Keratinocyte (primary cell): ENCODE measurements at regions not wholly inside any gene's neighbourhood (a gene's known extent, or its start where the extent isn't known, plus 50 kb on each side); places are given as distances from the start of the nearest gene placed in this dataset.

Experiments used
- DNase-seq: peaks from one replicate; pipeline ENCODE4 v3.0.0-alpha.2; 2011; ENCODE audit warnings: low read depth, missing footprints, low spot score
- FAIRE-seq: peaks from 2 replicates; lab custom pipeline; 2011; peaks lifted over from hg19 to GRCh38; lab: Jason Lieb, UNC
- H2AFZ ChIP-seq: 2 replicates; pipeline ENCODE4 v1.6.0; 2012; ENCODE audit warnings: low read length, control low read depth, inconsistent platforms; ENCODE audit not compliant: control insufficient read depth
- H3K27ac ChIP-seq: 2 replicates; pipeline ENCODE4 v1.5.1; 2011; ENCODE audit warnings: low read length; ENCODE audit not compliant: control insufficient read depth, insufficient read depth
- H3K27me3 ChIP-seq: 3 replicates; pipeline ENCODE4 v1.6.0; 2011; ENCODE audit warnings: low read length; ENCODE audit not compliant: control insufficient read depth, insufficient read depth; ENCODE audit errors: extremely low read depth
- H3K36me3 ChIP-seq, 2 experiments: 2 replicates in 1 of 2; 3 replicates in 1 of 2; pipeline ENCODE4 v1.5.1; 2011; ENCODE audit warnings: low read length in 2 of 2, mild to moderate bottlenecking in 1 of 2; ENCODE audit not compliant: control insufficient read depth in 2 of 2, insufficient read depth in 2 of 2; ENCODE audit errors: extremely low read depth in 1 of 2
- H3K4me1 ChIP-seq: 3 replicates; pipeline ENCODE4 v1.5.1; 2011; ENCODE audit warnings: low read length; ENCODE audit not compliant: control insufficient read depth, insufficient read depth; ENCODE audit errors: extremely low read depth
- H3K4me2 ChIP-seq: 3 replicates; pipeline ENCODE4 v1.6.0; 2011; ENCODE audit warnings: low read depth, low read length; ENCODE audit not compliant: control insufficient read depth, insufficient read depth; ENCODE audit errors: extremely low read depth
- H3K4me3 ChIP-seq, 3 experiments: fragments of 200-600 bp in 1 of 3; sonication (generic) in 1 of 3; 2 replicates in 2 of 3; 3 replicates in 1 of 3; pipeline ENCODE4 v1.5.1; 2011 to 2016; ENCODE audit warnings: low read length in 3 of 3, mild to moderate bottlenecking in 3 of 3, control low read depth in 2 of 3, inconsistent platforms in 1 of 3, low read depth in 1 of 3, mixed read lengths in 1 of 3, mixed run types in 1 of 3, moderate library complexity in 1 of 3; ENCODE audit not compliant: control insufficient read depth in 2 of 3, insufficient read depth in 2 of 3; ENCODE audit errors: extremely low read depth in 1 of 3
- H3K79me2 ChIP-seq: 2 replicates; pipeline ENCODE4 v1.6.0; 2012; ENCODE audit warnings: low read length; ENCODE audit not compliant: control insufficient read depth, insufficient read depth
- H3K9ac ChIP-seq: 3 replicates; pipeline ENCODE4 v1.6.0; 2011; ENCODE audit warnings: low read length; ENCODE audit not compliant: control insufficient read depth, insufficient read depth; ENCODE audit errors: extremely low read depth
- H3K9me1 ChIP-seq: 3 replicates; pipeline ENCODE4 v1.6.0; 2011; ENCODE audit warnings: low read length; ENCODE audit not compliant: control insufficient read depth, insufficient read depth; ENCODE audit errors: extremely low read depth
- H3K9me3 ChIP-seq: 2 replicates; pipeline ENCODE4 v1.5.1; 2012; ENCODE audit warnings: low read depth, low read length; ENCODE audit not compliant: control insufficient read depth
- H4K20me1 ChIP-seq: 3 replicates; pipeline ENCODE4 v1.6.0; 2011; ENCODE audit warnings: low read length; ENCODE audit not compliant: control insufficient read depth, insufficient read depth; ENCODE audit errors: extremely low read depth
- EZH2 ChIP-seq: IDR thresholded peaks from one replicate; pipeline ENCODE4 v1.6.1; 2012; ENCODE audit warnings: inconsistent platforms, mild to moderate bottlenecking, low read length, moderate library complexity
- dilution Hi-C: fragments of 300-500 bp; cut with MboI; formaldehyde crosslinking; loops from one replicate; pipeline ENCODE4 v1.7.0; 2020; ENCODE audit warnings: low sequenced_read_pairs; ENCODE audit not compliant: extremely low pct_ligation_motif_present
- TF ChIP-seq, protein P1 (sequence below), 3 experiments: IDR thresholded peaks in 1 of 3; conservative IDR thresholded peaks in 1 of 3; optimal IDR thresholded peaks in 1 of 3; 2 replicates in 2 of 3; 3 replicates in 1 of 3; pipeline versions ENCODE3 to v1.5.1; 2011; ENCODE audit warnings: low read length in 3 of 3, mild to moderate bottlenecking in 3 of 3, moderate library complexity in 2 of 3, control low read depth in 1 of 3, inconsistent platforms in 1 of 3; ENCODE audit not compliant: insufficient read depth in 2 of 3; ENCODE audit errors: extremely low read depth in 1 of 3

DNA sequence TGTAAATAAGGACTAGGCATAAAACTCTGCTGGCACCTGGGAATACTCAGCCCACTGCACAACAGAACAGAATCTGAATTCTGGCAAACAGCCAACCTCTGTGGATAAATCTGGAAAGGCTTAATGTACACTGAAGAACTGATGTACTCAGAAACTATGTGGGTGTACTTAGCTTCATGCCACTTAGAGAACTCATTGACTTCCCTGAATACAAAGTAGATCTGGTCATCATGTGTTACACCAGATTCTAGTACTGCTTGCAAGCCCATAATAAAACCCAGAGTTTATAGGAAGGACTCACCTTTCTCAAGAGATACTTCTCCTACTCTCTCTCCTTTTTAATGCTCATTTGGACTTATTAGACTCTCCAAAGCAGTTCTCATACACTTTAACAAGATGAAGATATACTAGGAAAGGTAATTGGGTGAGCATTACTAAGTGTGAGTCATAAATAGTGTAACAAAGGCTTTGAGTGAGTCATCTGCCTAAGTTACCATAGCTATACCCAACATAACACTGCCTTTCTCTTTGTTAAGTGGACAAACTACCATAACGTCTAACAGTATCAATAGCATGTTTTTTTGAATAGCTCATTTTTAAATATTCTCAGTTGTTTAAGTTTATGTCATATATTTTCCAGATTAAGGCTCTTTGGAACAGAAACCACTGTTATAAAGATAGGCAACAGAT lies 309.1 kb downstream of the MDFIC start:
- TF ChIP-seq, protein P1, sequence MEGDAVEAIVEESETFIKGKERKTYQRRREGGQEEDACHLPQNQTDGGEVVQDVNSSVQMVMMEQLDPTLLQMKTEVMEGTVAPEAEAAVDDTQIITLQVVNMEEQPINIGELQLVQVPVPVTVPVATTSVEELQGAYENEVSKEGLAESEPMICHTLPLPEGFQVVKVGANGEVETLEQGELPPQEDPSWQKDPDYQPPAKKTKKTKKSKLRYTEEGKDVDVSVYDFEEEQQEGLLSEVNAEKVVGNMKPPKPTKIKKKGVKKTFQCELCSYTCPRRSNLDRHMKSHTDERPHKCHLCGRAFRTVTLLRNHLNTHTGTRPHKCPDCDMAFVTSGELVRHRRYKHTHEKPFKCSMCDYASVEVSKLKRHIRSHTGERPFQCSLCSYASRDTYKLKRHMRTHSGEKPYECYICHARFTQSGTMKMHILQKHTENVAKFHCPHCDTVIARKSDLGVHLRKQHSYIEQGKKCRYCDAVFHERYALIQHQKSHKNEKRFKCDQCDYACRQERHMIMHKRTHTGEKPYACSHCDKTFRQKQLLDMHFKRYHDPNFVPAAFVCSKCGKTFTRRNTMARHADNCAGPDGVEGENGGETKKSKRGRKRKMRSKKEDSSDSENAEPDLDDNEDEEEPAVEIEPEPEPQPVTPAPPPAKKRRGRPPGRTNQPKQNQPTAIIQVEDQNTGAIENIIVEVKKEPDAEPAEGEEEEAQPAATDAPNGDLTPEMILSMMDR (optimal IDR thresholded peaks at IDR 0.05 in 1 of 3, IDR thresholded peaks at IDR 0.05 in 1 of 3, conservative IDR thresholded peaks at IDR 0.05 in 1 of 3; ENCODE audit: extremely low read depth in 1 of 3, insufficient read depth in 2 of 3, low read length in 3 of 3): no peak
- TF ChIP-seq EZH2: no peak
- peak overlapping the region in 1 of 3 experiments; percentile 11 for H3K4me3 ChIP-seq
- no peaks in the 10 kb centered on the region for H3K9me1 ChIP-seq
- dilution Hi-C loops: no loop called here
- FAIRE-seq: peak; percentile 91
- H3K4me1 ChIP-seq: peaks cover 27% of the 10 kb centered on the region
- no peaks in the 10 kb centered on the region for H3K79me2 ChIP-seq
- H4K20me1 ChIP-seq: no peaks in the 10 kb centered on the region
- no peaks in the 10 kb centered on the region for H3K27me3 ChIP-seq
- H3K4me2 ChIP-seq: peak overlapping the region; percentile 59
- H3K9me3 ChIP-seq: no peaks in the 10 kb centered on the region
- H3K36me3 ChIP-seq: no peaks in the 10 kb centered on the region
- H3K9ac ChIP-seq: peak overlapping the region; percentile 39
- H2AFZ ChIP-seq: peak overlapping the region; percentile 52
- H3K27ac ChIP-seq: peak overlapping the region; percentile 89
- DNase-seq: peak; percentile 64

DNA sequence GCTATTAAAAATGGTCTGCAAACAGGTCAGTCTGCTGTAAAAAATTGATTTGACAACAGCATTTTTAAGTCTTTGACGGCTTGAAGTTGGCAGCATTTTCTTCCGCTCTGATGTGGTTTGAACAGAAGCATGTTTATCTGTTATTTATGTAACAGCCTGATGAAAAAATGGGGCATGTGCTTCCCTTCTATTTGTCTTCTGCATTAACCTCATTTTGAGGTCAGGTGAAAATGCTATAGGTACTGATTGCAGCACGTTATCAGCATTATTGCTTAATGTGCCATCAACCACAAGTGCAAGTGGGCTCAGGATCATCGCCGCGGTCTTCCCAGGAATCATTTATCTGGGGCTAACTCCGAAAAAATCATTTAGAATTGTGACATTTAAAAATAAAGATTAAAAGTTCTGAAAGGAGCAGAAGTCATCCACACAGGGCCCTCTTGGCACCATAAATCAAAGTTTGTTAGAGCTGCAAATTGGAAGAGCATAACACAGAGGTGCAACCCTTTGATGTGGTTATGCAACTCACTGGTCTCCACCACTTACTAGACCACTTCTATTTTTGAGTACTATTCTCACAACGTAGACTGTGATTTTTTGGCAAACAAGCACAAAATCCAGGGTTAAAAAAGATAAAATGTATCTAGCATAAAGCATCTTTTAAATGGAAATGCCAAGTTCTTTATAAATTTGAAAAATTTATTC lies 307.7 kb downstream of the MDFIC start:
- Histone ChIP-seq H4K20me1 (no peaks in the 10 kb centered on the region), H3K9ac (no peak overlapping the region), H2AFZ (no peak overlapping the region), H3K36me3 (no peaks in the 10 kb centered on the region), H3K27ac (peak overlapping the region; percentile 89), H3K9me1 (no peaks in the 10 kb centered on the region), H3K27me3 (no peaks in the 10 kb centered on the region), H3K79me2 (no peaks in the 10 kb centered on the region), H3K4me2 (peak overlapping the region; percentile 59), H3K9me3 (no peaks in the 10 kb centered on the region), H3K4me1 (peaks cover 27% of the 10 kb centered on the region), H3K4me3 (no peak overlapping the region)
- no peak for DNase-seq
- FAIRE-seq: no peak
- TF ChIP-seq EZH2: no peak
- TF ChIP-seq, protein P1 (optimal IDR thresholded peaks at IDR 0.05 in 1 of 3, IDR thresholded peaks at IDR 0.05 in 1 of 3, conservative IDR thresholded peaks at IDR 0.05 in 1 of 3; ENCODE audit: extremely low read depth in 1 of 3, insufficient read depth in 2 of 3, low read length in 3 of 3): no peak
- dilution Hi-C loops: no loop called here
